Tibial artery (tissue), 4 donors: ENCODE measurements at regions not wholly inside any gene's neighbourhood (a gene's known extent, or its start where the extent isn't known, plus 50 kb on each side); places are given as distances from the start of the nearest gene placed in this dataset.

Experiments used
- DNase-seq, 2 donors: peaks; one replicate each; pipeline ENCODE4 v3.0.0-alpha.2; 2019
- H3K27ac ChIP-seq, 2 donors: fragments of 200-600 bp; sonication (generic) in 1 of 2; 1 replicate in 1 of 2; 2 replicates in 1 of 2; pipeline ENCODE4 v1.5.1; 2018 to 2019; ENCODE audit warnings: mild to moderate bottlenecking in 1 of 2
- H3K27me3 ChIP-seq, 2 donors: fragments of 200-600 bp; sonication (generic) in 1 of 2; one replicate each; pipeline versions ENCODE4 v1.5.1 to v1.6.0; 2016 to 2019
- H3K36me3 ChIP-seq, 3 donors: fragments of 200-600 bp; sonication (generic) in 2 of 3; one replicate each; pipeline ENCODE4 v1.5.1; 2016 to 2019; ENCODE audit warnings: mild to moderate bottlenecking in 2 of 3
- H3K4me1 ChIP-seq, 4 donors: fragments of 200-600 bp; sonication (generic) in 2 of 4; 1 replicate in 3 of 4; 2 replicates in 1 of 4; pipeline ENCODE4 v1.5.1; 2016 to 2019
- H3K4me3 ChIP-seq, 2 donors: fragments of 200-600 bp; sonication (generic) in 1 of 2; 1 replicate in 1 of 2; 2 replicates in 1 of 2; pipeline ENCODE4 v1.5.1; 2018 to 2019; ENCODE audit warnings: mild to moderate bottlenecking in 2 of 2
- H3K9me3 ChIP-seq, 3 donors: fragments of 200-600 bp; sonication (generic) in 1 of 3; one replicate each; pipeline ENCODE4 v1.5.1; 2016 to 2019
- CTCF ChIP-seq, 2 experiments: fragments of 200-600 bp in 1 of 2; fragments of 450-650 bp in 1 of 2; IDR thresholded peaks; one replicate each; pipeline ENCODE4 v1.5.1; 2017 to 2019; ENCODE audit warnings: antibody characterized with exemption in 2 of 2, mild to moderate bottlenecking in 1 of 2, moderate library complexity in 1 of 2
- intact Hi-C: fragments of 100-400 bp; cut with DNase I; formaldehyde crosslinking; loops from one replicate; pipeline ENCODE4 v1.15.0; 2023; ENCODE audit warnings: low total_unique reads

- TF ChIP-seq CTCF (IDR thresholded peaks at IDR 0.05) = no peak
- Histone ChIP-seq H3K36me3 (no peaks in the 10 kb centered on the region), H3K27ac (no peak overlapping the region), H3K9me3 (no peaks in the 10 kb centered on the region), H3K27me3 (no peaks in the 10 kb centered on the region), H3K4me3 (no peak overlapping the region), H3K4me1 (peaks cover 0 to 6% (median 0%) of the 10 kb centered on the region in 4 donors)
- intact Hi-C loops = no loop called here
- no peak for DNase-seq
Observed at GRCh38 chr7:114854369-114854768, 67.5 kb upstream of the MDFIC start.

GRCh38 chr7:114856625-114857024, 65.3 kb upstream of the MDFIC start:
- intact Hi-C loops = no loop called here

GRCh38 chr7:114857605-114858004, 64.3 kb upstream of the MDFIC start:
- peaks cover 0 to 6% (median 0%) of the 10 kb centered on the region in 4 donors for H3K4me1 ChIP-seq
- H3K27ac ChIP-seq = no peak overlapping the region
- DNase-seq = no peak
- H3K9me3 ChIP-seq = no peaks in the 10 kb centered on the region
- intact Hi-C loops = no loop called here
- H3K4me3 ChIP-seq = no peak overlapping the region
- no peaks in the 10 kb centered on the region for H3K36me3 ChIP-seq
- no peak for TF ChIP-seq CTCF (IDR thresholded peaks at IDR 0.05)
- no peaks in the 10 kb centered on the region for H3K27me3 ChIP-seq

More at GRCh38 chr7:114856625-114857024, 65.3 kb upstream of the MDFIC start:
- Histone ChIP-seq H3K36me3 (no peaks in the 10 kb centered on the region), H3K9me3 (no peaks in the 10 kb centered on the region), H3K4me3 (no peak overlapping the region), H3K27me3 (no peaks in the 10 kb centered on the region), H3K4me1 (peaks cover 0 to 6% (median 0%) of the 10 kb centered on the region in 4 donors), H3K27ac (no peak overlapping the region)
- no peak for DNase-seq
- no peak for TF ChIP-seq CTCF (IDR thresholded peaks at IDR 0.05)

GRCh38 chr7:114859477-114859876, 62.4 kb upstream of the MDFIC start:
- TF ChIP-seq CTCF (IDR thresholded peaks at IDR 0.05) = no peak
- no peak for DNase-seq
- Histone ChIP-seq H3K27me3 (no peaks in the 10 kb centered on the region), H3K4me3 (no peak overlapping the region), H3K36me3 (no peaks in the 10 kb centered on the region), H3K27ac (no peak overlapping the region), H3K4me1 (peaks cover 0 to 6% (median 0%) of the 10 kb centered on the region in 4 donors), H3K9me3 (no peaks in the 10 kb centered on the region)
- intact Hi-C loops = no loop called here

GRCh38 chr7:114860206-114860605, 61.7 kb upstream of the MDFIC start:
- intact Hi-C loops = no loop called here
- peaks cover 0 to 6% (median 0%) of the 10 kb centered on the region in 4 donors for H3K4me1 ChIP-seq

More at GRCh38 chr7:114860206-114860605, 61.7 kb upstream of the MDFIC start:
- Histone ChIP-seq H3K27me3 (no peaks in the 10 kb centered on the region), H3K27ac (no peak overlapping the region), H3K9me3 (no peaks in the 10 kb centered on the region), H3K36me3 (no peaks in the 10 kb centered on the region), H3K4me3 (no peak overlapping the region)
- no peak for TF ChIP-seq CTCF (IDR thresholded peaks at IDR 0.05)
- no peak for DNase-seq
